OCI-LY3 (cell line): ENCODE measurements at regions not wholly inside any gene's neighbourhood (a gene's known extent, or its start where the extent isn't known, plus 50 kb on each side); places are given as distances from the start of the nearest gene placed in this dataset.

Experiments used
- CTCF ChIP-seq: fragments of 200-600, 300-600 bp; sonication (generic); IDR thresholded peaks from 2 replicates; pipeline ENCODE4 v1.5.1; 2014; ENCODE audit warnings: antibody characterized with exemption, low read length, low read depth
- EZH2phosphoT487 ChIP-seq: fragments of 200-600 bp; shearing (Covaris generic); IDR thresholded peaks from 2 replicates; pipeline ENCODE4 v1.6.1; 2018; ENCODE audit warnings: antibody characterized with exemption, mixed run types, low read depth

- no peak for TF ChIP-seq CTCF
- no peak for TF ChIP-seq EZH2phosphoT487
These were observed 250.5 kb downstream of the TEX29 start for GRCh38 chr13:111570911-111571310.
